ENCODE measurements at regions not wholly inside any gene's neighbourhood (a gene's known extent, or its start where the extent isn't known, plus 50 kb on each side); places are given as distances from the start of the nearest gene placed in this dataset.

GRCh38 chr2:15734674-15735483 lies 143.2 kb downstream of the DDX1 start (continued):
- TF ChIP-seq POLR2A (IDR thresholded peaks at IDR 0.05; ENCODE audit: control extremely low read depth in 1 of 2, low read depth in 2 of 2, low read length in 2 of 2) (no peak), YY1 (IDR thresholded peaks at IDR 0.05; ENCODE audit: low read depth, low read length) (no peak)
